NOMO-1 treated with DMSO at 0.1 percent for 48 hours (cell line): ENCODE measurements at regions not wholly inside any gene's neighbourhood (a gene's known extent, or its start where the extent isn't known, plus 50 kb on each side); places are given as distances from the start of the nearest gene placed in this dataset.
"Not testable (repeated sequence)": the region's sequence is repeated elsewhere in the genome, so short reads cannot be mapped to it uniquely, and the experiment has no call there.

Experiments
- DNase-seq: peaks from one replicate; lab custom pipeline; 2025; ENCODE audit not compliant: unreplicated experiment; lab: John Stamatoyannopoulos, UW

DNA sequence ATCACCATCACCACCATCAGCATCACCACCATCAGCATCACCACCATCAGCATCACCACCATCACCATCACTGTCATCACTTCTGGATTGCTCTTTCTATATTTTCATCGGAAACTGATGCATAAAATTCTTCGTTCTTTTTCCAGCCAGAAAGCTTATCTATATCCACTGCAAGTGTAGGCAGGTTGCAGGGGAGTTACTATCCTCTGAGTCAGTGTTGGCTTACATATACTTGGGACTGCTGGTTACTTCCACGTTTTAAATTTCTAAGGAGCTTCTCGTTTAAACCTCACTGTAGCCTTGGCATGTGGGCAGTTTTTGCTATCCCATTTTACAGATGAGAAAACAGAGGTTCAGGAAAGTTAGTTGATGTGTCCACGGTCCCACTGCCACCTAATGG, 66.1 kb downstream of the FOXL3 start:
- DNase-seq = no peak

DNA sequence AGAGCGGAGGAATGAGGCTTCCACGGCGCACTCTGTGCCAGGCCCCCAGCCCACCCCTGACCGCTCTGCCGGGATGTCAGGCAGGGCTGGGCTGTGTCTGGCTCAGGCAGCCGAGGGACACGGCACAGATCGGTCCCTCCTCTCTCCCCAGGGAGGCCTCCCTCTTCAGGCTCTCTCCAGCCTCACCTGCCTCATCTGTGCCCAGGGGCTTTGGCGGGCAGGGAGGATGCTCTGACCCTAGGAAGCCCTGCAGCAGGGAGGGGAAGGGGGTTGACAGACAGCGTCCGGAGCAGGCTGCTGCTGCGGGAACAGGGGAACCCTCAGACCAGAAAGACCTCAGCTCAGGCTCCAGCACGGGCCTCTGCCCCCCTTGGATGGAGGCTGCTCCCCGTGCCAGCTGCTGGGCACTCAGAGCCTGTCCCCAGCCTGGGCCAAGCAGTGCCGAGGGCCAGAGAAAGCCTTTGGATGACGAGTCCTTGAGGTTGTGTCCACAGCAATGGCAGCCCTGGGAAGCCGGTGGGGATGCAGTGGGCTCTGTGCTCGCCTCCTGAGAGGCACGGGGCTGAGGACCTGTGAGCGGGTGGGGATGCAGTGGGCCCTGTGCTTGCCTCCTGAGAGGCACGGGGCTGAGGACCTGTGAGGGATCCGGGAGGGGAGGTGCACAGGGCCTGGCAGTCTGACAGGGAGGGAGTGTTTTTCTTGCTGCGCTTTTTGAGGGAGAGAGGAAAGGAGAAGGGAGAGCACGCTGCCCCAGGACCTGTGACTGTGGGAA, 66.9 kb downstream of the FOXL3 start:
- DNase-seq = no peak

DNA sequence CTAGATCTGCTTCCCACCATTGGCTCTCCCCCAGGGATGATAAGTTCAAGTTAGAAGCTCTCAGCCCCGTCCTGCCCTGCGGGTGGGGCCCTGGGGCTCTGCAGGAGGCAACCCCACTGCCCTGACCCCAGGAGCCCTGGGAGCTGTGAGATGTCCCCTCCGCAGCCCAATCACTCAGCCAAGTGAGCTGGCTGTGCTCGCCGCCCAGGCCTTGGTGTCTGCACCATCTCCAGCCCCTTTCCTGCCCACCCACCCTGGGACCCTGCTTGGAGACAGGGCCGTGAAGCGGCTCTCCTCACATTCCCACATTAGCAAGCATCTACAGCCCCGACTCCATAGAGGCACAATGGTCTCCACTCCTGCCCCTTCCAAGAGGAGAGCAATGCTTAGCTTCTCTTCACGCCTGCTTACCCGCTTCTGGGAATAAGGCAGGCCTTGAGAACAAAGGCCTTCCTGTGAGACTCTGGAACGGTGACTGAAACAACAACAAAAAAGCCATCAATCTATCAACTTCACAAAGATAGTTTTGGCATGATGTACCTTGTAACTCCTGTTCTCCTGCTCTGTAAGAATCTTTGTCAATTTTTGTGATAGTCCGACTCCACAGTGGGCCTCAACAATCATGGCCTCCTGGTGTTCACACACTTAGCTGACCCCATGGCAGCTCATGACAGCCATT, 67.7 kb downstream of the FOXL3 start:
- no peak for DNase-seq

DNA sequence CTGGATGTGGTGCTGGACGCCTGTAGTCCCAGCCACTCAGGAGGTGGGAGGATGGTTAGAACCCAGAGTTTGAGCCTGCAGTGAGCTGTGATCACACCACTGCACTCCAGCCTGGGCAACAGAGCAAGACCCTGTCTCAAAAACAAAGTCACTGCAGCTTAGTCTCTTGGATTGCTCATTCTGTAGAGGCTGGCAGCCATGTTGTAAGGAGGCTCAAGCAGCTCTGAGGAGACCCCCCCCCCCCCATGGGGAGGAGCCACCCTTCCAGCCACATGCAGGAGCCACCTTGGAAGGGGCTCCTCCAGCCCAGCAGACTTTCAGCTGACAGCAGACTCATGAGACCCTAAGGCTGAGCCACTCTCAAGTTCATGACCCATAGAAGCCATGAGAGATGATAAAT, 68.4 kb downstream of the FOXL3 start:
- no peak for DNase-seq

DNA sequence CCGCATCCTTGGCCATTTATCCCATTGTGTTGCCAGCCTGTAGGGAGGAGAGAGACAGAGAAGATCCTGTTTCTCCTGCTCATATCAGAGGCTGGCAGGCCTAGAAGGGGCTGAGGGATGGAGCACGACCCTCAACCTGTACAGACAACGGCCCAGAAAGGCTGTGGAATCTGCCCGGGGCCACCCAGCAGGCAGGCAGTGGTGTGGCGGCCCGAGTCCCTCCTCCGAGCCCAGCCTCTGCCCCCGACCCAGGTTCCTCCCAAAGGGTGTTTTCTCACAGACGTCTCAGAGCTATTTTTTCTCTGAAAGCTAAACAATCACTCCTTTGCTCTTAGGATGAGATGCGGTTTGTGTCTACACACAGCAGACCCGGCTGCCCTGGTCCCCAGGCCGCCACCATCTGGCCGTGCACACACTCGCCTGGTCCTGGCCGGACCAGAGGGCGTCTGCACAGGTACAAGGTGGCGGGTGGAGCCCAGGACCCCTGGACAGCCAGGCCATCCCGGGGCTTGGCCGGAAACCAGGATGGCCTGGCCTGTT, 69.3 kb downstream of the FOXL3 start:
- no peak for DNase-seq

DNA sequence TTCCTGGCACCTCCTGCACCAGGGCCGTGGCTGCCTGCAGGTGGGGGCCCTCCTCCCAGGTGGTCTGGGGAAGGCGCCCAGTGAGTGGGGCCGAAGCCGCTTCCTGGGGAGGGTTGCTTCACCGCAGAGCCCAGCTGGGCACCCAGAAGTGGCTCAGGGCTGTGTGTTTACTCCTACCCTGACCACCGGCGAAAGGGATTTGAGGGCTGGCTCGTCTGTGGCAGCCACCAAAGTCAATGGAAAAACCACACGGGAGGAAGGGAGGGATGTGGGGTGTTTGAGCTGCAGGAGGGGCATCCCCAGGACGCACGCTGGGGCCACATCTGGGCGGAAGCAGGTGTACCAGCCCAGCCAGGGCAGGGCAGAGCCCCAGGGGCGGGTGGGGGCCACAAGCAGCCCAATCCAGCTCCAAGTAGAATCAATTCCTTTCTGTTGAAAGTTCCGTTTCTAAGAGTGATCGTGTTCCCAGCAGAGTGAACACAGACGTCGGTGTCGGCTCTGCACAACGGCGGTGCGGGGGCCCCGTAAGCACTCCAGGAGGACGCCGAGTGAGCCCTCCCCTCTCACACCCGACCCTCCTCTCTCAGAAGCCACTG, 69.9 kb downstream of the FOXL3 start:
- no peak for DNase-seq

DNA sequence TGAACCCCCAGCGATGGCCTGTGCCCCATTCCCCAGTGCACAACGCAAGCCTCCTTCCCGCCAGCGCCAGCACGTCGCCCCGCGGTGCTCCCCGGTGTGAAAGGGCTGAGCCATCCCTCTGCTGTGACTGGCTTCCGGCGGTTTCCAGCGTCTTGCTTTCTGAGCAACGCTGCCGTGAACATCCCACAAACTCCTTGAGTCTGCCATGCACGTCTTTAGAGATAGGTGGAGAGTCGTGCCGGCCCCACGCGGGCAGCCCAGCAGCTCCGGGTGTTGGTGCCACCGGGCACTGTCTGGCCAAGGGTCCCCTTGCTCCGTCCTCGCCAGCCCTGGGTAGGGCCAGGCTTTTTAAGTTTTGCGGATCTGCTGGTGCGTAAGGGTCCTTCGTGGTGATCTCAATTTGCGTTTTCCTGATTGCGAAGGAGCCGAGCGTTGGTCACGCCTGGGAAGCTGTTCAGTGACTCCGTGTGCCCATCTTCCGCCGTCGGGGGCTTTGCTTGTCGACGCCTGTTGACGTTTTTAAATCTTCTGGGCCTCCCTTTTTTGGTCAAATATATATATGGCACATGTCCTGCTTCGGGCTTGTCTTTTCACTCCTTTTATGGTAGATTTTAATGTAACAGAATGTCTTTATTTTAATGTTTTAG, 70.6 kb downstream of the FOXL3 start:
- DNase-seq = no peak

DNA sequence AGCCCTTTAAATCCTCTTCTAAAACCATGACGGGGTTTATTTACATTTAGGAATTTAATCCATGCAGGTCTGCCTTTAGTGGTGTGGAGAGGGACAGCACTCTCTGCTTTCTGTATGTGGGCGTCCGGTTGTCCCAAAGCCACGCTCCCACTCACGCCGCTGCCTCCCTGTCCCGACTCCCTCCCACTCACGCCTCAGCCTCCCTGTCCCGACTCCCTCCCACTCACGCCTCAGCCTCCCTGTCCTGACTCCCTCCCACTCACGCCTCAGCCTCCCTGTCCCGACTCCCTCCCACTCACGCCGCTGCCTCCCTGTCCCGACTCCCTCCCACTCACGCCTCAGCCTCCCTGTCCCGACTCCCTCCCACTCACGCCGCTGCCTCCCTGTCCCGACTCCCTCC, 71.2 kb downstream of the FOXL3 start:
- DNase-seq = not testable (repeated sequence)

DNA sequence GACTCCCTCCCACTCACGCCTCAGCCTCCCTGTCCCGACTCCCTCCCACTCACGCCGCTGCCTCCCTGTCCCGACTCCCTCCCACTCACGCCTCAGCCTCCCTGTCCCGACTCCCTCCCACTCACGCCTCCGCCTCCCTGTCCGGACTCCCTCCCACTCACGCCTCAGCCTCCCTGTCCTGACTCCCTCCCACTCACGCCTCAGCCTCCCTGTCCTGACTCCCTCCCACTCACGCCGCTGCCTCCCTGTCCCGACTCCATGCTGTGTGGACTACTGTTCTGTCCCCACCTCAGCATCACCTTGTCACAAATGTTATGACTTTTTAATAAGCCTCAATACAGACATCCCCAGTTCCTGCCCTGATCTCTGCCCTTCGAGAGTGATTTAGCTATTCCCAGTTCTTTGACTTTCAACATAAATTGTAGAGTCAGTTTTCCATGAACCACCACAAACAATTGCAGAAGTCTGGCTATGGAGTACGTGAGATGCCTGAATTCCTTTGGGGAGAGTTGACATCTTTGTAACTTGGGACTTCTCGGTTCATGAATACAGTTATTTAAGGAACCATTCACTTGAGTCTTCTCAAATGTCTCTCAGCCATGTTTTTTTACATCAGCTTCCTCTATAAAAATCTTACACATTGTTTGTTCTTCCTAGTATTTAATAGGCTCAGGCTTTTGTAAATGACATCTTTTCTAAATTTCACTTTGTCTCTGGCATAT, 71.9 kb downstream of the FOXL3 start:
- no peak for DNase-seq

DNA sequence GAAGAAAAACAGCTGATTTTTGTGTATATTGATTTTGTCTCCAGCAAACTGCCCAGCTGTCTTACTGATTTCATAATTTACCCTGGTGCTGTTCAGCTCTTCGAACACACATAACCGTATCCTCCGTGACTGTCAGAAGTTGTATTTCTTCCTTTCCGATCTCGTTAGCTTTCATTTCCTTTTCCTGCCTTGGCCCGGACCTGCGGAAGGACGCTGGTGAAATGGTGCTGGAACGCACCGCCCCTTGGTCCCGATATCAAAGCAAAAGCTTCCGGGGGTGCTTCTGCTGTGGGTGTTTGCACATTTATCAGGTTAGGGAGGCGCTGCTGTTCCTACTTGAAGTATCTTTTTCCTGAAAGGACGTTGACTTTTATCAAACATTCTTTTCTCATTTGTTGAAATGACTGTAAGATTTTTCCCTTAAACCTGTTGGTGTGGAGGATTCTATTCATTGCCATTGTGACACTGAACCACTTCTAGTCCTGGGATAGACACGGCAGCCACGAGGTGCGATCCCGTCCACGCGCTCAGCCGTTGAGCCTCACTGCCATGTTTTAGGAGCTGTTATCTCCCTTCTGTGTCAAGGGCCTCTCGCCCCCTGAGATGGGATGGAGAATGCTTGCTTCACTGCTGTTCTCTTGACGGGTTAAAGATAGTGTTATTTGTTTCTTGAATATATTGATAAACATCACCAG, 72.6 kb downstream of the FOXL3 start:
- peak; percentile 87 for DNase-seq

DNA sequence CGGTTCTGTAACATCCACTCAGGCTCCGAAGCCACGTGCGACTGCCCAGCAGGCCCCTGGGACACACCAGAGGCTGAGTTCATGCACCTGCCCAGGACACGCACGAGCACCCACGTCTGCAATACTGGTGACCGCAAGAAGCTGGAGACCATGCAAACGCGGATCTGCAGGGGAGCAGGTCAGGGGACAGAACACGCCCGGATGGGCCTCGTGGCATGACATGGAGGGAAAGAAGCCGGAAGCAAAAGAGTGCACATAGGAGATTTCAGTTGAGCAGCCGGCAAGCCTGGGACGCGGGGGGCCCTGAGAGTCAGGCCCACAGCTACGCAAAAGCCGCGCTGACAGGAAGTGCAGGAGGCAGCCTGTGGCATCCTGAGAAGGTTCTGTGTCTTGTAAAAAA, 73.7 kb downstream of the FOXL3 start:
- no peak for DNase-seq

DNA sequence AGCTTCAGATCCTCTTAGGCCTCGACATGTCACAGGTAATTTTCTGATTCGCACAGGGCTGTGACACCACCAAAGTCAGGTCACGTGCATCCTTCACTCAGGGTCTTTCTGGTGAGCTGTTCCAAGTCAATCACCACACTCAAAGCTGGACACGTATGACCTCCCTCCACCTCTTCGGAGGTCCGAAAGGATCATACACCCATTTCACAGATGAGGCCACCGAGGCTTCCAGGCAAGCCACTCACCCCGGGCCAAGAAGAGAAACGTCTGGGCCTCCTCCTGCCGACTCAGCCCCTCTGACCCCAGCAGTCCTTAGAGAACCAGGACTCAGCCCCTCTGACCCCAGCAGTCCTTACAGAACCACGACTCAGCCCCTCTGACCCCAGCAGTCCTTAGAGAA, 74.6 kb downstream of the FOXL3 start:
- no peak for DNase-seq

DNA sequence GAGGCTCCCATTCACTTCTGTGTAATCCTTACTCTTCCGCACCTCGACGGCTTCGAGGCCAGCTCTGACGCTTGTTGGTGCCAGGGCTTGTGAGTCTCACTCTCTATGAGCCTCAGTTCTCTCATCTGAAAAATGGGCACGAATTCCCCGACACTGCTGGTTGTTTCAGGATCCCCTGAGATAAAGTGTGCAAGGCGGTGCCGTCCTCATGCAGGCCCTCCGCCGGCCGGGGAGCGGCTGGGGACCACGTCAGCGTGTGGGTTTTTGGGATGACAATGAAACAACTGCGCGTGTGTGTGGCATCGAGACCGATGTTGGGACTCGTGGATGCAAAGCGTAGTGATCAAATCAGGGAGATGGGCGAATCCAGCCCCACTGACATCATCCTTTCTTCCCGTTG, 75.6 kb downstream of the FOXL3 start:
- DNase-seq = no peak

DNA sequence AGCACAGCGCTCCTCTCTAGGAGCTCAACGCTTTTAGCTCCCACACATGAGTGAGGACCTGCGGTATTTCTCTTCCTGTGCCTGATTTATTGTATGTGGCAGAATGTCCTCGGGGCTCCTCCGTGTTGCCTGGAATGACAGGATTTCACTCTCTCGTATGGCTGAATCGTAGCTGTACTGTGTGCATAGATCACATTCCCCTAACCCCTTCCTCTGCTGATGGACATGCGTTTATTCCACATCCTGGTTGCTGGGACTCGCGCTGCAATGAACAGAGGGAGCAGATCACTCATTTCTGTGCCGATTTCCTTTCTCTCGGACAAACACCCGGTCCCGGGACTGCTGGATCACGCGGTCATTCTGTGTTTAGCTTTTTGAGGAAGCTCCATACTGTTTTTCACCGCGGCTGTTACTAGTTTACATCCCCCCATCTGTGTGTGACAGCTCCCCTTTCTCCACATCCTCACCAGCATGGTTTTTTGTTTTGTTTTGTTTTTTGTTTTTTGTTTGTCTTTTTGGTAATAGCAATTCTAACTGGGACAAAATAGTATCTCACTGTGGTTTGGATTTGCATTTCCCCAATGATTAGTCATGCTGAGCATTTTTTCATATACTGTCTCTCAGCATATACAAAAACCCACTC, 76.3 kb downstream of the FOXL3 start:
- DNase-seq = peak; percentile 28

DNA sequence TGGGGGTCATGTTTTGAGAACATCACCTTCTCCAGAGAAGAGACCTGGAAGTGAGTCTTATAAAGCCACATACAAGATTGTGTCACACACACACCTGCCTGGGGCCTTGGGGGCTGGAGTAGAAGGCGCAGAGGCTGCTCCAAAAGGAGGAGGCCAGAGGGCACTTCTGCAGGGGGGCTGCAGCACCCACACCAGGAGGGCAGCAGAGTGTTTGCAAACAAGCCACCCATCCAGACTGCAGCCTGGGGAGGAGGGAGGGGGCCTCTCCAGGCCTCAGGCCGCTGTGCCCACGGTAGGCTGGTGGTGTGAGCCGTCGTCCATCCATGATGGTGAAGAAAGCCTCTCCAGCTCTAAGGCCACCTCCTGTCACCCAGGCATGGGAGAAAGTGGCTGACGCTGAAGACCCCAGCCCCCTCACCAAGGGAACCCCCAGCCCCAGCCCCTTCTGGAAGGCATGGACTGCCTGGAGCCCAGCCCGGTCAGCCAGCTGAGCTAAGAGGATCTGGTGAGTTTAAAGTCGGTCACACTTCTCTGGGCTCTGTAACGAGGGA, 77.5 kb downstream of the FOXL3 start:
- no peak for DNase-seq

DNA sequence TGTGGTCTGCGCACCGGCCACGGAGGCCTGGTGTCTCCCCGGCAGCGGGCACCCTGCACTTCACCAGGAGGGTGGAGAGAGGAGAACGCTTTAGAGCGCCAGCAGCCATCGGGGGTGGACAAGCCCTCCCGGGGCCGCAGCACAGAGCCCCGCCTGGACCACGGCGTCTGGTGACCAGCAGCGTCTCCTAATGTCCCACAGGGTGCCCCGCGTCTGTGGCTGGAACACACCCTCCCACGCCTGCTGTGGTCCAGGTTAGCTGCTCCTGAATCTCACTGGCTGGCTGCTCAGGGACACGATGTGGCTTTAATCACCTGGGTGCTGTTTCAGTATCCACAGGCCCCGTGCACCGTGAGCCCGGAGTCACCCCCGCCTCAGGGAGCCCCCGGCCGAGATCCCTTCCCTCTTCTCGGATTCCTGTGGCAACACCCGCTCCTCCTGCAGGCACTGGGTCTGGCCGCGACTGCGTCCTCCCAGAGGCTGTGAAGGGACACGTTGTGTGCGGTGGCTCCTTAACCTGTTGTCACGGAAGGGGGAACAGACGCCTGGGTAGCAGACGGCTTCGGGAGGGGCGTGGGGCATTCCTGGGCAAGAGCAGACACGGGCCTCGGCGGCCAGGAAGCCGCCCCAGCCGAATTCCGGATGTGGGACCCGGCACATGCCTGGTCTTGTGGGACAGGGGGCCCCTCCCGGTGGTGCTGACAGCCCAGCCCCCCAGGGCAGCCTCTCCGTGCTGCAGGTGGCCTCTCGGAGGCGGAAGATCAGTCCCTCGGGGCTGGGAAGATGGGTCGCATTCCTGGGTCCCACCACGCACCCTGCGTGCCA, 78.9 kb downstream of the FOXL3 start:
- DNase-seq = no peak

DNA sequence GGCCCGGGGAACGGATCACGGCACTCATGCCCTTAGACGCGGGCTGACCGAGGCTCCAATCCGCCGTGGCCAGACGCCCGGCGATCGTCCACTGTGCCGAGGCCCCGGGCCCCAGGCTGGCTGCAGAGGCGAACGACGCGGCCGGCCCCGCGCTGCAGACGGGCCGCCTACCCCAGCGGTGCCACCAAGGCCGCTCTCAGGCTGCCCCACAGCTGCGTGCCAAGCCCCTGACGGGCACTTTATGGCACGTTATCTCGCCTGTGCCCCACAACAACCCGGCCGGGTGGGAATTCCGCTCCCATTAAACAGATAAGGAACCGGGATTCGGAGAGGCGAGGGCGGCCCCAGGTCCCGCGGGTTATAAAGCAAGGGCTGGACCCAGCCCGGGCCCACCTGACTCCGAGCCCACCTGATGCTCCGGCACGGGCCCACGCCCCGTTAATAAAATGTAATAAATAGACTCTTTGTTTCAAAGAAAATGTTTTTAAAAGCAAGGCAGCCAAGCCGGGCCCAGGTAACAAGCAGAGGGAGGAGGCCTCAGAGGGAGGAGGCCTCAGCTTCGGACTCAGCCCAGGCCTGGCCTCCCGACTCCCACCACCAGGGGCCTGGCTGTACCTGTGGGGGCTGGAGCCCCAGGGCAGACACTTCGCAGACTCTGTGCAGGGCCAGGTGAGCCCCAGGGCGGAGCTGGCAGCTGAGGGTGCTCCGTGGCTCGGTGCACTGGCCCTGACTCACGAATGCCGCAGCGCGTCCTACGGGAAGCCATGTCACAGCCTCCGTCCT, 79.7 kb downstream of the FOXL3 start:
- no peak for DNase-seq

DNA sequence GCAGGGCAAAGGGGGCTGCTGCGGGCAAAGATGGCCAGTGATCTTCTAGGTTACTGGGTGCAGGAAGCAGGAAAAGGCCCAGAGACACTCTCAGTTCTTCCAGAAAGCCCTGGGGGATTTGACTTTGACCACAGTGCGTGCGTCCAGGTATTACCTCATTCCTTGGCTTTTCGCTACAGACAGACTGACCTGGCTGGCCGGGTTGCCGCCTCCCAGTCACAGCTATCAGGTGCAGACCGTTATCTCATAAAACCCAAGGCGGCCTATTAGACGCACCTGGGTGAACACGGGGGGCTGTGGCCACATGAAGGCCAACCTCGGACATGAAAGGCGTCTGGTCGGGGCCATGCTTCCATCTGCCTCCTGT, 80.3 kb downstream of the FOXL3 start:
- DNase-seq = no peak
